Right atrium auricular region (tissue), 2 donors: ENCODE measurements at regions not wholly inside any gene's neighbourhood (a gene's known extent, or its start where the extent isn't known, plus 50 kb on each side); places are given as distances from the start of the nearest gene placed in this dataset.

Experiments
- DNase-seq: peaks from one replicate; pipeline ENCODE4 v3.0.0-alpha.2; 2019; ENCODE audit warnings: low spot score
- H3K27ac ChIP-seq, 2 donors: fragments of 200-600 bp; sonication (generic); 1 replicate in 1 of 2; 2 replicates in 1 of 2; pipeline ENCODE4 v1.5.1; 2016 to 2019
- H3K27me3 ChIP-seq, 2 donors: fragments of 200-600 bp; sonication (generic); one replicate each; pipeline versions ENCODE4 v1.5.1 to v1.6.0; 2017 to 2019
- H3K36me3 ChIP-seq: fragments of 200-600 bp; sonication (generic); one replicate; pipeline ENCODE4 v1.5.1; 2016
- H3K4me1 ChIP-seq, 2 donors: fragments of 200-600 bp; sonication (generic); one replicate each; pipeline versions ENCODE4 v1.5.1 to v1.6.0; 2017 to 2019
- H3K4me3 ChIP-seq, 2 donors: fragments of 200-600 bp; sonication (generic); 1 replicate in 1 of 2; 2 replicates in 1 of 2; pipeline ENCODE4 v1.5.1; 2017 to 2019; ENCODE audit warnings: mild to moderate bottlenecking in 1 of 2, moderate library complexity in 1 of 2
- H3K9me3 ChIP-seq, 2 donors: fragments of 200-600 bp; sonication (generic); one replicate each; pipeline ENCODE4 v1.5.1; 2019
- TF ChIP-seq, protein P1 (sequence below), 2 donors: fragments of 200-600 bp; sonication (generic); IDR thresholded peaks; one replicate each; pipeline ENCODE4 v1.5.1; 2019; ENCODE audit warnings: antibody characterized with exemption in 2 of 2

- Histone ChIP-seq H3K27ac (no peak overlapping the region), H3K4me3 (no peak overlapping the region), H3K9me3 (no peaks in the 10 kb centered on the region), H3K4me1 (no peaks in the 10 kb centered on the region), H3K27me3 (no peaks in the 10 kb centered on the region), H3K36me3 (no peaks in the 10 kb centered on the region)
- no peak for DNase-seq
- TF ChIP-seq, protein P1, sequence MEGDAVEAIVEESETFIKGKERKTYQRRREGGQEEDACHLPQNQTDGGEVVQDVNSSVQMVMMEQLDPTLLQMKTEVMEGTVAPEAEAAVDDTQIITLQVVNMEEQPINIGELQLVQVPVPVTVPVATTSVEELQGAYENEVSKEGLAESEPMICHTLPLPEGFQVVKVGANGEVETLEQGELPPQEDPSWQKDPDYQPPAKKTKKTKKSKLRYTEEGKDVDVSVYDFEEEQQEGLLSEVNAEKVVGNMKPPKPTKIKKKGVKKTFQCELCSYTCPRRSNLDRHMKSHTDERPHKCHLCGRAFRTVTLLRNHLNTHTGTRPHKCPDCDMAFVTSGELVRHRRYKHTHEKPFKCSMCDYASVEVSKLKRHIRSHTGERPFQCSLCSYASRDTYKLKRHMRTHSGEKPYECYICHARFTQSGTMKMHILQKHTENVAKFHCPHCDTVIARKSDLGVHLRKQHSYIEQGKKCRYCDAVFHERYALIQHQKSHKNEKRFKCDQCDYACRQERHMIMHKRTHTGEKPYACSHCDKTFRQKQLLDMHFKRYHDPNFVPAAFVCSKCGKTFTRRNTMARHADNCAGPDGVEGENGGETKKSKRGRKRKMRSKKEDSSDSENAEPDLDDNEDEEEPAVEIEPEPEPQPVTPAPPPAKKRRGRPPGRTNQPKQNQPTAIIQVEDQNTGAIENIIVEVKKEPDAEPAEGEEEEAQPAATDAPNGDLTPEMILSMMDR (IDR thresholded peaks at IDR 0.05), result no peak
These were observed 187.9 kb downstream of the MIS18A start for GRCh38 chr21:32090956-32091355.

DNA sequence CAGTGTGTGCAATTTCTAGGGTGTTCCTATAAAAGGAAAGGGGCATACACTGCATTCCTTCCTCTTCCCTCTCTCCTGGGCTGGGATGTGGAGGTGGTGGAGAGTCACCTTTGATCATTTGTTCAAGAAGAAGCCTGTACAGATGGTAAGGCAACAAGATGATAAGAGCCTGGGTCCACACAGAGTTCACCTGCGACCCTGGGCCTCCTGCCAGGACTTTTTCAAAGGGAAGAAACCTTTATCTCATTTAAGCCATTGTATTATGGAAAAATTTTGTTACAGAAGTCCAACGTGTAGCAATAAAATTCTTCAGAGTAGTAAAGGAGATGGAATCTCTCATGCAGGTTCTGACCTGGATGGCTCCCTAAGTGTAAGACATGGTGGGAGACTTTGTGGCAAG lies 189.1 kb downstream of the MIS18A start:
- H3K27ac ChIP-seq, result no peak overlapping the region
- H3K36me3 ChIP-seq, result no peaks in the 10 kb centered on the region
- no peak overlapping the region for H3K4me3 ChIP-seq
- H3K27me3 ChIP-seq, result no peaks in the 10 kb centered on the region
- no peaks in the 10 kb centered on the region for H3K9me3 ChIP-seq
- DNase-seq, result no peak
- H3K4me1 ChIP-seq, result no peaks in the 10 kb centered on the region
- TF ChIP-seq, protein P1 (IDR thresholded peaks at IDR 0.05), result no peak

DNA sequence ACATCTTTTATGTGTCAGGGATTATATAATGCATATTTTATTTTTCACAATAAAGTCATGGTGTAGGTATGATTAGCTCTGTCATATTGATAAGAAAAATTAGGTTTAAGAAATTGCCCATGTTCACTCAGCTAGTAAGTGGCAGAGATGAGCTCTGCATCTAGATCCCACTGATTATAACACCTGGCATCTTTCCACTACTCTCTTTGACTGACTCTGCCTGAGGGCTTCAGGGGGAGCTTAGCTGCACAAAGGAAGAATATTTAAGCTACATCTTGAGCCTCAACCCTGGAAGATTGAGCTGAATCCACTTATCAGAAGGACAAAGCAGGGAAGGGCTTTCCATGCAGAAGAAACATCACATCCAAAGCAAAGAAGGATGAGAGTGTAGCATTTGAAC lies 190.4 kb downstream of the MIS18A start:
- Histone ChIP-seq H3K27ac (no peak overlapping the region), H3K36me3 (no peaks in the 10 kb centered on the region), H3K4me3 (no peak overlapping the region), H3K9me3 (no peaks in the 10 kb centered on the region), H3K4me1 (no peaks in the 10 kb centered on the region), H3K27me3 (no peaks in the 10 kb centered on the region)
- no peak for DNase-seq
- TF ChIP-seq, protein P1 (IDR thresholded peaks at IDR 0.05), result no peak

- no peaks in the 10 kb centered on the region for H3K36me3 ChIP-seq
- H3K9me3 ChIP-seq, result no peaks in the 10 kb centered on the region
- TF ChIP-seq, protein P1 (IDR thresholded peaks at IDR 0.05), result no peak
- no peak overlapping the region for H3K4me3 ChIP-seq
- DNase-seq, result no peak
- no peaks in the 10 kb centered on the region for H3K4me1 ChIP-seq
- H3K27ac ChIP-seq, result no peak overlapping the region
- no peaks in the 10 kb centered on the region for H3K27me3 ChIP-seq
These were observed 191.4 kb downstream of the MIS18A start for GRCh38 chr21:32087447-32087846.

DNA sequence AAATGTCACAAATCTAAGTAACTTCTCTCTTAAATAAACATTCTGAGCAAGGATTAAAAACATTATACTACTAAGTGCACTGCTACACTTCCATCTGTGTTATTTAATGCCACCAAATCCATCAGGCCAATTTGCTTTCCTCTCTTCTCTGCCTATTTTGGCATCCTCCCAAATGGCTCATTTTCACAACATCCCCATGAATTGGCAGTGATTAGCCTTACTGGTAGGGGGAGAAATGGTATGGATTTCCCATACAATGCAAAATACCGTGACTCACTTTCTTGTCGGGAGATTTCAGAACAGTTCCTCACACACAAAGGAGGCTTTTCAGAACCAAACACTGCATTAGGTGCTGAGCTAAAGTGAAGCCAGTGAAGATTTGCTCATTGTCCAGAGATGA lies 195.7 kb downstream of the MIS18A start:
- H3K4me1 ChIP-seq, result no peaks in the 10 kb centered on the region

GRCh38 chr21:32082466-32082865 lies 196.4 kb downstream of the MIS18A start:
- Histone ChIP-seq H3K4me3 (no peak overlapping the region), H3K27ac (no peak overlapping the region), H3K4me1 (no peaks in the 10 kb centered on the region), H3K36me3 (no peaks in the 10 kb centered on the region), H3K9me3 (no peaks in the 10 kb centered on the region), H3K27me3 (no peaks in the 10 kb centered on the region)
- TF ChIP-seq, protein P1 (IDR thresholded peaks at IDR 0.05), result no peak
- DNase-seq, result no peak

More for the DNA sequence above, 195.7 kb downstream of the MIS18A start:
- no peak for DNase-seq
- no peak overlapping the region for H3K4me3 ChIP-seq
- no peak overlapping the region for H3K27ac ChIP-seq
- no peaks in the 10 kb centered on the region for H3K36me3 ChIP-seq
- H3K9me3 ChIP-seq, result no peaks in the 10 kb centered on the region
- TF ChIP-seq, protein P1 (IDR thresholded peaks at IDR 0.05), result no peak
- H3K27me3 ChIP-seq, result no peaks in the 10 kb centered on the region
